Nephron progenitor cell (in vitro differentiated cells): ENCODE measurements at regions not wholly inside any gene's neighbourhood (a gene's known extent, or its start where the extent isn't known, plus 50 kb on each side); places are given as distances from the start of the nearest gene placed in this dataset.

Experiments
- DNase-seq: peaks from one replicate; pipeline ENCODE4 v3.0.0; 2021
- H3K27ac Mint-ChIP-seq: 2 replicates; pipeline ENCODE4 v1.8.0; 2021; ENCODE audit warnings: mild to moderate bottlenecking, moderate library complexity, mixed read lengths
- H3K27me3 Mint-ChIP-seq: 2 replicates; pipeline ENCODE4 v1.8.0; 2021; ENCODE audit warnings: mild to moderate bottlenecking, low read depth, mixed read lengths; ENCODE audit not compliant: poor library complexity
- H3K36me3 Mint-ChIP-seq: 2 replicates; pipeline ENCODE4 v1.8.0; 2021; ENCODE audit warnings: low read depth, mixed read lengths
- H3K4me1 Mint-ChIP-seq: 2 replicates; pipeline ENCODE4 v1.8.0; 2021; ENCODE audit warnings: mixed read lengths
- H3K4me3 Mint-ChIP-seq: 2 replicates; pipeline ENCODE4 v1.8.0; 2021; ENCODE audit warnings: mild to moderate bottlenecking, moderate library complexity, mixed read lengths
- H3K9me3 Mint-ChIP-seq: 2 replicates; pipeline ENCODE4 v1.8.0; 2021; ENCODE audit warnings: mild to moderate bottlenecking, moderate library complexity, mixed read lengths
- CTCF ChIP-seq: fragments of 200-600 bp; sonication (generic); IDR thresholded peaks from 2 replicates; pipeline ENCODE4 v1.5.0; 2021; ENCODE audit warnings: antibody characterized with exemption

DNA sequence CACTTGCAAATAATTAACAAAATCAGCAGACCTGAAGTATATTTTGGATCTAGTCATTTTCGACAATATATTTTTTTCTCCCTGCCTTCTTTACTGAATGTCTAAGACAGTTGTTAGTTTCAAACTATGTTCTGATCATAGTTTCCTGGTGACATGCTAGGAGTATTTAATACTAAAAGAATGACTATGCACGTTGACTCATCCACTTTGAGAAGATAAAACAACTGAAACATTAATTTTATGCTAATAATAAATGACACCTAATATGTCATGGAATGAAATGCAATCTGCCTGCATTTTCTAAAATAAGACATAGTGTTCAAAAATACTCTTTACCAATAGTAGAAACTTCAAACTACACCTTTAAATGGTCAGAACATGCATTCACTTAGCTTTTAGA is 2123.7 kb upstream of the C9orf72 start:
- Mint-ChIP-seq H3K36me3 (no peaks in the 10 kb centered on the region), H3K27me3 (peaks cover 7% of the 10 kb centered on the region), H3K4me1 (no peaks in the 10 kb centered on the region), H3K4me3 (no peak overlapping the region), H3K27ac (no peak overlapping the region), H3K9me3 (peaks cover 13% of the 10 kb centered on the region)
- no peak for TF ChIP-seq CTCF
- no peak for DNase-seq

DNA sequence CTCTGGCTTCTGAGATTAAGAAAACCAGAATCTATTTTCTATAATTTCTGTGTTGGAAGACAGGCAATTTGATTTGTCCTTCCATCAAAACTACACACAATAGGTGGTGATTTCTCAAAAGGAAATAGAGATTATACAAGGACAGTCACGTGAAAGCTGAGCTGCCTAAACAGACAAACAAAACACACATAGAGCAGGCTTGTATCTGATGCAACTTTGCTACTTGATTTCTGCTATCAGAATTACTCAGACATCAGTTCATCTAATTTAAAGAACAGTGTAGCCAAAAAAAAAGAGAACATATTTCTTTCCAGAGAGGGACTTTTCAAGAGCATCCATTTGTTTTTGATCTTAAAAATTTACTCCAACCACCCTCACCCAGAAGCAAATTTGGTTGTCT is 2128.3 kb upstream of the C9orf72 start:
- DNase-seq = no peak
- H3K36me3 Mint-ChIP-seq = no peaks in the 10 kb centered on the region
- no peaks in the 10 kb centered on the region for H3K4me1 Mint-ChIP-seq
- no peak overlapping the region for H3K4me3 Mint-ChIP-seq
- no peaks in the 10 kb centered on the region for H3K9me3 Mint-ChIP-seq
- TF ChIP-seq CTCF = no peak
- H3K27ac Mint-ChIP-seq = no peak overlapping the region
- H3K27me3 Mint-ChIP-seq = no peaks in the 10 kb centered on the region

DNA sequence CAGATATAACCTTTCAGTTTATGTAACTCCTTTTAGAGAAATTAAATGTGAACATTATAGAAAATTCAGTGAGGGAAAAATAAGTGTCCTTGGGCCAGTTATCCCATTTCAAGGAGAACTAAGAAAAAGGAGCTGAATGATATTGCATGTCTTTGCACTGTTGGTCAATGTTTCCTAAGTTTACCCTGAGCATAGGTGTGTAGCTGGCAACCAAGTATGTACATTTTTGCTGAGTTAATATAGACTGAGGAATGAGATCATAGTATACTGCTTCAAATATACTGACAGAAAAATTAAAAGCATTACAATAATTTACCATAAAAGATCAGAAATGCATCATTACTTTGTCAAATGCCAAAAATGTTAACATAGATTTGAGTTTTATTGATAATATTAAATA is 2128.7 kb upstream of the C9orf72 start:
- no peaks in the 10 kb centered on the region for H3K9me3 Mint-ChIP-seq
- no peak for DNase-seq
- no peaks in the 10 kb centered on the region for H3K36me3 Mint-ChIP-seq
- H3K4me1 Mint-ChIP-seq = no peaks in the 10 kb centered on the region
- peaks cover 2% of the 10 kb centered on the region for H3K27me3 Mint-ChIP-seq
- no peak for TF ChIP-seq CTCF
- H3K27ac Mint-ChIP-seq = no peak overlapping the region
- H3K4me3 Mint-ChIP-seq = no peak overlapping the region

DNA sequence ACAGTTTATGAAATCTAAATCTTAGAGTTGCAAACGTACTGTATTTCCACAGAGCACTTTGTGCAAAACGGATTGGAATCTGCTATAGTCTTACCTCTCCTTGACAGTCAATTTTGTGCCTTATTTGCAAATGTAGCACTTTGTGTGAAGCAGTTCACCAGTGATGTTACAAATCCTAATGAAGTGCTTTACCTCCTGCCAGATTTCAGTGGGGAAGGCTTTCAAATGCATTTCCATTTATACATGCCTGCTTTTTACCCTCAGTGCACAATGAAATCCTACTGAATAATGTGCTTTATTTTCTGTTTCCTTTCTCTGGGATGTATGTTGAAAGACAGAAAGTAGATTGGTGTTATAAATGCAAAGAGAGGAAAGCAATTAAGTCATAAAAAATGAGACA is 2141.6 kb upstream of the C9orf72 start:
- Mint-ChIP-seq H3K27ac (no peak overlapping the region), H3K27me3 (no peaks in the 10 kb centered on the region), H3K4me3 (no peak overlapping the region), H3K4me1 (no peaks in the 10 kb centered on the region), H3K9me3 (no peaks in the 10 kb centered on the region), H3K36me3 (no peaks in the 10 kb centered on the region)
- TF ChIP-seq CTCF = no peak
- no peak for DNase-seq

DNA sequence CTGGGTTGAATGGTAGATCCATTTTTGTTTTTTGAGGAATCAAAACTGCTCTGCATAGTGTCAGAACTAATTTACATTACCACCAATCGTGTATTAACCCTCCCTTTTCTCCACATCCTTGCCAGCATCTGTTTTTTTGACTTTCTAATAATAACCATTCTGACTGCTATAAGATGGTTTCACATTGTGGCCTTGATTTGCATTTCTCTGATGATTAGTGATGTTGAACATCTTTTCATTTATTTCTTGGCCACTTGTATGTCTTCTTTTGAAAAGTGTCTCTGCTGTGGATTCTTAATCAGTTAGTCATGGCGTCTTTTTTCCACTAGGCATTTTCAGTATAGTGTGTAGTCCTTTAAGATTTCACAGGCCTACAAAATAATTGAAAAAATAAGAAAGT is 2144.3 kb upstream of the C9orf72 start:
- no peak for DNase-seq
- H3K27me3 Mint-ChIP-seq = no peaks in the 10 kb centered on the region
- TF ChIP-seq CTCF = no peak
- H3K4me1 Mint-ChIP-seq = no peaks in the 10 kb centered on the region
- no peaks in the 10 kb centered on the region for H3K36me3 Mint-ChIP-seq
- no peak overlapping the region for H3K4me3 Mint-ChIP-seq
- peaks cover 7% of the 10 kb centered on the region for H3K9me3 Mint-ChIP-seq
- no peak overlapping the region for H3K27ac Mint-ChIP-seq

DNA sequence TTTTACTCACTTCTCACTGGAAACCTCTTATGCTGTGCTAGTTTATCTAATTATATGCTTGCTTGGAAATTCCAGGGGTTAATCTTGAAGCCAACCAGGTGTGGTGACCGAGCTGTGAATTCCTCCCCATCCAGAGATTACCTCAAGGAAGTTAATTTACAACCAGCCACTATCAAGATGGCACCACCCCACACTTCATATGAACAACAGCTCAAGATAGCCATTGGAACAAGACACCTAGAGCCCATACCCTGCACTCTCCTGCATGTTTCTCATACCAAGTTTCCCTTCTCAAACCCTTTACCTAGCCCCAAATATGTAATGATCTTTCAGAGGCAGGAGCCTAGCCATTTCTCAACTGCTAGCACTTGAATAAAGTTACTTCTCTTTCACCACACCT is 2156.9 kb upstream of the C9orf72 start:
- Mint-ChIP-seq H3K4me3 (no peak overlapping the region), H3K27me3 (peaks cover 4% of the 10 kb centered on the region), H3K27ac (no peak overlapping the region), H3K36me3 (no peaks in the 10 kb centered on the region), H3K4me1 (no peaks in the 10 kb centered on the region), H3K9me3 (peaks cover 10% of the 10 kb centered on the region)
- no peak for TF ChIP-seq CTCF
- DNase-seq = no peak
